ENCODE measurements at regions not wholly inside any gene's neighbourhood (a gene's known extent, or its start where the extent isn't known, plus 50 kb on each side); places are given as distances from the start of the nearest gene placed in this dataset.

DNA sequence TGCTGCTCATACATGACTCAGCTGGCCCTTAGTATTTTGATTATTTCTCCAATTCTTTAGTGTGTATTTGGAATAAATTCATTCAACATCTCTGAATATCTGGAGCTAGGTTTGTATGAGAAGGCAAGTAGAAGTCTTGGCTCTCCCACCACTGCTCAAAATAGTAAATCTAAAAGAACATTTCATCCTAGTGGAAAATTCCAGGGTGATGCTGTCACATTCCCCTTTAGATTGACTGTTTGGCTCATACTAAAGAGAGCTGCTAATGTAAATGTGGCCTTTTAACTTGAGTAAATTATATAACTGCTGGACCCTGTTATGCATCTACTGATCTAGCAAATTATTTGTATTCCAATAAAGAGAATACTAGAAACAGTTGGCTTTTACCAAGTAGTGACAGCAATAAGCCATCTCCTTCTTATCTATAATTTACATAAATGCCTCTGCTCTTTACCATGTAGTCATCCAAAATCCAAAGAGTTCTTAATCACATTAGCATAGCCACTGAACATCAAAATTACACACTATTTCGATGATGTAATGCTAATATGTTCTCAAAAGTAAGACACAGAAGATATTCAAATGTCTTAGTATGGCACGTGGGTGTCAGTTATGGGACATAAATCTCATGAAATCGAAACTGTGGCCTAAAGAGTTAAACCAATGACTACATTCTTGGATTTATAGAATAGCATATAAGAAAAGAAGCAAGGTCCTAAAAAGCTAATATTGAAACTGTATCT lies 86.9 kb upstream of the KCND2 start:
- TF ChIP-seq, protein P1, sequence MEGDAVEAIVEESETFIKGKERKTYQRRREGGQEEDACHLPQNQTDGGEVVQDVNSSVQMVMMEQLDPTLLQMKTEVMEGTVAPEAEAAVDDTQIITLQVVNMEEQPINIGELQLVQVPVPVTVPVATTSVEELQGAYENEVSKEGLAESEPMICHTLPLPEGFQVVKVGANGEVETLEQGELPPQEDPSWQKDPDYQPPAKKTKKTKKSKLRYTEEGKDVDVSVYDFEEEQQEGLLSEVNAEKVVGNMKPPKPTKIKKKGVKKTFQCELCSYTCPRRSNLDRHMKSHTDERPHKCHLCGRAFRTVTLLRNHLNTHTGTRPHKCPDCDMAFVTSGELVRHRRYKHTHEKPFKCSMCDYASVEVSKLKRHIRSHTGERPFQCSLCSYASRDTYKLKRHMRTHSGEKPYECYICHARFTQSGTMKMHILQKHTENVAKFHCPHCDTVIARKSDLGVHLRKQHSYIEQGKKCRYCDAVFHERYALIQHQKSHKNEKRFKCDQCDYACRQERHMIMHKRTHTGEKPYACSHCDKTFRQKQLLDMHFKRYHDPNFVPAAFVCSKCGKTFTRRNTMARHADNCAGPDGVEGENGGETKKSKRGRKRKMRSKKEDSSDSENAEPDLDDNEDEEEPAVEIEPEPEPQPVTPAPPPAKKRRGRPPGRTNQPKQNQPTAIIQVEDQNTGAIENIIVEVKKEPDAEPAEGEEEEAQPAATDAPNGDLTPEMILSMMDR (conservative IDR thresholded peaks at IDR 0.05; ENCODE audit: low read depth in 2 of 2): no peak
- TF ChIP-seq JUNB (IDR thresholded peaks at IDR 0.05; ENCODE audit: unreplicated experiment) (no peak), EZH2phosphoT487 (IDR thresholded peaks at IDR 0.05; ENCODE audit: unreplicated experiment) (no peak), CREB1 (CRISPR knock-in tag; IDR thresholded peaks at IDR 0.05; ENCODE audit: low read depth) (no peak), POLR2AphosphoS5 (IDR thresholded peaks at IDR 0.05; ENCODE audit: low read depth) (no peak), EZH2 (IDR thresholded peaks at IDR 0.05; ENCODE audit: low read depth, unreplicated experiment) (no peak), STAT1 (IDR thresholded peaks at IDR 0.05; ENCODE audit: unreplicated experiment) (no peak), ZNF331 (CRISPR knock-in tag; IDR thresholded peaks at IDR 0.05; ENCODE audit: low read depth) (no peak)
- TF ChIP-seq, protein P2, sequence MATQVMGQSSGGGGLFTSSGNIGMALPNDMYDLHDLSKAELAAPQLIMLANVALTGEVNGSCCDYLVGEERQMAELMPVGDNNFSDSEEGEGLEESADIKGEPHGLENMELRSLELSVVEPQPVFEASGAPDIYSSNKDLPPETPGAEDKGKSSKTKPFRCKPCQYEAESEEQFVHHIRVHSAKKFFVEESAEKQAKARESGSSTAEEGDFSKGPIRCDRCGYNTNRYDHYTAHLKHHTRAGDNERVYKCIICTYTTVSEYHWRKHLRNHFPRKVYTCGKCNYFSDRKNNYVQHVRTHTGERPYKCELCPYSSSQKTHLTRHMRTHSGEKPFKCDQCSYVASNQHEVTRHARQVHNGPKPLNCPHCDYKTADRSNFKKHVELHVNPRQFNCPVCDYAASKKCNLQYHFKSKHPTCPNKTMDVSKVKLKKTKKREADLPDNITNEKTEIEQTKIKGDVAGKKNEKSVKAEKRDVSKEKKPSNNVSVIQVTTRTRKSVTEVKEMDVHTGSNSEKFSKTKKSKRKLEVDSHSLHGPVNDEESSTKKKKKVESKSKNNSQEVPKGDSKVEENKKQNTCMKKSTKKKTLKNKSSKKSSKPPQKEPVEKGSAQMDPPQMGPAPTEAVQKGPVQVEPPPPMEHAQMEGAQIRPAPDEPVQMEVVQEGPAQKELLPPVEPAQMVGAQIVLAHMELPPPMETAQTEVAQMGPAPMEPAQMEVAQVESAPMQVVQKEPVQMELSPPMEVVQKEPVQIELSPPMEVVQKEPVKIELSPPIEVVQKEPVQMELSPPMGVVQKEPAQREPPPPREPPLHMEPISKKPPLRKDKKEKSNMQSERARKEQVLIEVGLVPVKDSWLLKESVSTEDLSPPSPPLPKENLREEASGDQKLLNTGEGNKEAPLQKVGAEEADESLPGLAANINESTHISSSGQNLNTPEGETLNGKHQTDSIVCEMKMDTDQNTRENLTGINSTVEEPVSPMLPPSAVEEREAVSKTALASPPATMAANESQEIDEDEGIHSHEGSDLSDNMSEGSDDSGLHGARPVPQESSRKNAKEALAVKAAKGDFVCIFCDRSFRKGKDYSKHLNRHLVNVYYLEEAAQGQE (IDR thresholded peaks at IDR 0.05; ENCODE audit: unreplicated experiment): no peak

Measured in GM23338 (cell line).